HepG2 (cell line): ENCODE measurements at regions not wholly inside any gene's neighbourhood (a gene's known extent, or its start where the extent isn't known, plus 50 kb on each side); places are given as distances from the start of the nearest gene placed in this dataset.
"Not testable (repeated sequence)": the region's sequence is repeated elsewhere in the genome, so short reads cannot be mapped to it uniquely, and the experiment has no call there.

ENCODE experiments used
- ATAC-seq: fragments of 200-7000 bp; cut with Tn5 transposase; 3 replicates; pipeline ENCODE4 v1.9.1; 2020; ENCODE audit warnings: mild to moderate bottlenecking, moderate library complexity
- BruUV-seq: library from RNA; stranded (reverse); fragments of 400-500 nt; replicated peaks from 2 replicates; lab custom pipeline; 2021; lab: Mats Ljungman, UMichigan
- CTCF ChIA-PET: fragments of 300-600 bp; formaldehyde crosslinking; extraction: SDS; loops from one replicate; lab custom pipeline; 2021; ENCODE audit warnings: low total read pairs, inconsistent platforms, low intra/inter-chr PET ratio; lab: Yijun Ruan, JAX
- POLR2A ChIA-PET: fragments of 350-600 bp; sonication (Branson Sonifier 250); formaldehyde crosslinking; loops from one replicate; lab custom pipeline; 2020; ENCODE audit warnings: antibody characterized with exemption, inconsistent platforms; lab: Yijun Ruan, JAX
- DNase-seq: peaks from one replicate; pipeline ENCODE4 v3.0.0-alpha.2; 2015; ENCODE audit warnings: low spot score
- FAIRE-seq: peaks from 3 replicates; lab custom pipeline; 2011; peaks lifted over from hg19 to GRCh38; lab: Jason Lieb, UNC
- H2AFZ ChIP-seq: one replicate; pipeline ENCODE4 v1.6.1; 2011; ENCODE audit warnings: low read length, inconsistent platforms
- H3K27ac ChIP-seq: fragments of 300-600 bp; 3 replicates; pipeline ENCODE4 v1.8.0; 2011; ENCODE audit warnings: mixed run types, mild to moderate bottlenecking, mixed read lengths, low read length, inconsistent platforms; ENCODE audit not compliant: insufficient read depth; ENCODE audit errors: extremely low read length
- H3K27me3 ChIP-seq, 2 experiments: fragments of 200-600 bp in 1 of 2; 2 replicates in 1 of 2; 3 replicates in 1 of 2; pipeline versions ENCODE4 v1.6.0 to v1.8.0; 2011; ENCODE audit warnings: low read length in 2 of 2, mild to moderate bottlenecking in 2 of 2, moderate library complexity in 2 of 2, inconsistent platforms in 1 of 2; ENCODE audit not compliant: insufficient read depth in 2 of 2, control insufficient read depth in 1 of 2
- H3K36me3 ChIP-seq, 2 experiments: fragments of 200-600 bp in 1 of 2; replicated peaks in 1 of 2; 2 replicates in 1 of 2; 3 replicates in 1 of 2; pipeline versions ENCODE4 v1.5.1 to v1.8.0; 2011; ENCODE audit warnings: low read length in 2 of 2, inconsistent platforms in 1 of 2; ENCODE audit not compliant: insufficient read depth in 2 of 2, control insufficient read depth in 1 of 2
- H3K4me1 ChIP-seq: 2 replicates; pipeline ENCODE4 v1.5.1; 2012; ENCODE audit warnings: low read length, inconsistent platforms; ENCODE audit not compliant: insufficient read depth
- H3K4me2 ChIP-seq: 2 replicates; pipeline ENCODE4 v1.6.0; 2011; ENCODE audit warnings: low read depth, low read length, inconsistent platforms
- H3K4me3 ChIP-seq, 3 experiments: fragments of 200-600 bp in 1 of 3; sonication (generic), shearing (Covaris generic) in 1 of 3; replicated peaks in 1 of 3; 2 replicates each; pipeline ENCODE4 v1.5.1; 2011 to 2016; ENCODE audit warnings: low read length in 3 of 3, inconsistent platforms in 2 of 3, low read depth in 2 of 3, mild to moderate bottlenecking in 2 of 3, control low read depth in 1 of 3, mixed read lengths in 1 of 3; ENCODE audit not compliant: insufficient read depth in 1 of 3
- H3K79me2 ChIP-seq: one replicate; pipeline ENCODE4 v1.6.1; 2011; ENCODE audit warnings: low read length, inconsistent platforms; ENCODE audit not compliant: insufficient read depth
- H3K9ac ChIP-seq: 2 replicates; pipeline ENCODE4 v1.6.0; 2011; ENCODE audit warnings: mild to moderate bottlenecking, low read depth, low read length, inconsistent platforms; ENCODE audit not compliant: insufficient read depth
- H3K9me3 ChIP-seq: 2 replicates; pipeline ENCODE4 v1.5.1; 2012; ENCODE audit warnings: mild to moderate bottlenecking, low read length
- H4K20me1 ChIP-seq: 2 replicates; pipeline ENCODE4 v1.6.0; 2011; ENCODE audit warnings: inconsistent platforms, mild to moderate bottlenecking, low read length, moderate library complexity; ENCODE audit not compliant: insufficient read depth
- BHLHE40 ChIP-seq: IDR thresholded peaks from 2 replicates; pipeline ENCODE4 v1.6.1; 2011; ENCODE audit warnings: low read length, improper control_type of control experiment
- JARID2 ChIP-seq: sonication (generic); formaldehyde crosslinking; IDR thresholded peaks from 2 replicates; pipeline ENCODE4 v1.8.1; 2023; ENCODE audit warnings: missing genetic modification reagents, inconsistent platforms; ENCODE audit not compliant: insufficient replicate concordance
- NCOA5 ChIP-seq: sonication (generic); formaldehyde crosslinking; IDR thresholded peaks from 2 replicates; pipeline ENCODE4 v1.4.0; 2020; ENCODE audit warnings: missing genetic modification reagents
- PRDM4 ChIP-seq: sonication (generic); formaldehyde crosslinking; IDR thresholded peaks from 2 replicates; pipeline ENCODE4 v1.9.0; 2021; ENCODE audit warnings: missing genetic modification reagents, borderline replicate concordance
- ZNF460 ChIP-seq: sonication (generic); formaldehyde crosslinking; IDR thresholded peaks from 2 replicates; pipeline ENCODE4 v1.5.1; 2020; ENCODE audit warnings: missing genetic modification reagents, mild to moderate bottlenecking, borderline replicate concordance
- WGBS: methylation state at CpG from one replicate; pipeline ENCODE4 v1.1.6; 2017; ENCODE audit warnings: low lambda C conversion rate; 5-methylcytosine and 5-hydroxymethylcytosine counted together
- in situ Hi-C: cut with HindIII; loops from 2 replicates; pipeline ENCODE4 v1.10.0; 2017; ENCODE audit warnings: low pct_unique_long_range_greater_than_20kb; ENCODE audit not compliant: extremely low pct_ligation_motif_present
- intact Hi-C: fragments of 100-400 bp; cut with micrococcal nuclease; formaldehyde crosslinking; loops from one replicate; pipeline ENCODE4 v1.10.0; 2022; ENCODE audit not compliant: unreplicated experiment
- TF ChIP-seq, protein P1 (sequence below): IDR thresholded peaks from 2 replicates; pipeline ENCODE4 v1.6.1; 2012; ENCODE audit warnings: low read length, improper control_type of control experiment
- TF ChIP-seq, protein P2 (sequence below): sonication (generic); formaldehyde crosslinking; IDR thresholded peaks from 2 replicates; pipeline ENCODE4 v1.4.0; 2020; ENCODE audit warnings: missing genetic modification reagents

GRCh38 chr4:131764730-131765129 is 1384.4 kb upstream of the PCDH10 start:
- H3K9ac ChIP-seq = no peak overlapping the region
- H3K36me3 ChIP-seq = no peaks in the 10 kb centered on the region
- DNase-seq = no peak
- intact Hi-C loops (no loop called here), in situ Hi-C loops (no loop called here)
- H3K27ac ChIP-seq = no peak overlapping the region
- BruUV-seq = no TSS peak
- H4K20me1 ChIP-seq = no peaks in the 10 kb centered on the region
- no peak overlapping the region for H3K4me2 ChIP-seq
- H3K4me3 ChIP-seq = no peak overlapping the region
- ChIA-PET POLR2A (no interaction called here), CTCF (no interaction called here)
- no peaks in the 10 kb centered on the region for H3K4me1 ChIP-seq
- TF ChIP-seq, protein P1, sequence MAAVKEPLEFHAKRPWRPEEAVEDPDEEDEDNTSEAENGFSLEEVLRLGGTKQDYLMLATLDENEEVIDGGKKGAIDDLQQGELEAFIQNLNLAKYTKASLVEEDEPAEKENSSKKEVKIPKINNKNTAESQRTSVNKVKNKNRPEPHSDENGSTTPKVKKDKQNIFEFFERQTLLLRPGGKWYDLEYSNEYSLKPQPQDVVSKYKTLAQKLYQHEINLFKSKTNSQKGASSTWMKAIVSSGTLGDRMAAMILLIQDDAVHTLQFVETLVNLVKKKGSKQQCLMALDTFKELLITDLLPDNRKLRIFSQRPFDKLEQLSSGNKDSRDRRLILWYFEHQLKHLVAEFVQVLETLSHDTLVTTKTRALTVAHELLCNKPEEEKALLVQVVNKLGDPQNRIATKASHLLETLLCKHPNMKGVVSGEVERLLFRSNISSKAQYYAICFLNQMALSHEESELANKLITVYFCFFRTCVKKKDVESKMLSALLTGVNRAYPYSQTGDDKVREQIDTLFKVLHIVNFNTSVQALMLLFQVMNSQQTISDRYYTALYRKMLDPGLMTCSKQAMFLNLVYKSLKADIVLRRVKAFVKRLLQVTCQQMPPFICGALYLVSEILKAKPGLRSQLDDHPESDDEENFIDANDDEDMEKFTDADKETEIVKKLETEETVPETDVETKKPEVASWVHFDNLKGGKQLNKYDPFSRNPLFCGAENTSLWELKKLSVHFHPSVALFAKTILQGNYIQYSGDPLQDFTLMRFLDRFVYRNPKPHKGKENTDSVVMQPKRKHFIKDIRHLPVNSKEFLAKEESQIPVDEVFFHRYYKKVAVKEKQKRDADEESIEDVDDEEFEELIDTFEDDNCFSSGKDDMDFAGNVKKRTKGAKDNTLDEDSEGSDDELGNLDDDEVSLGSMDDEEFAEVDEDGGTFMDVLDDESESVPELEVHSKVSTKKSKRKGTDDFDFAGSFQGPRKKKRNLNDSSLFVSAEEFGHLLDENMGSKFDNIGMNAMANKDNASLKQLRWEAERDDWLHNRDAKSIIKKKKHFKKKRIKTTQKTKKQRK = no peak
- TF ChIP-seq PRDM4 (CRISPR knock-in tag) (no peak), BHLHE40 (no peak), JARID2 (no peak), ZNF460 (CRISPR knock-in tag) (no peak), NCOA5 (CRISPR knock-in tag) (no peak)
- TF ChIP-seq, protein P2, sequence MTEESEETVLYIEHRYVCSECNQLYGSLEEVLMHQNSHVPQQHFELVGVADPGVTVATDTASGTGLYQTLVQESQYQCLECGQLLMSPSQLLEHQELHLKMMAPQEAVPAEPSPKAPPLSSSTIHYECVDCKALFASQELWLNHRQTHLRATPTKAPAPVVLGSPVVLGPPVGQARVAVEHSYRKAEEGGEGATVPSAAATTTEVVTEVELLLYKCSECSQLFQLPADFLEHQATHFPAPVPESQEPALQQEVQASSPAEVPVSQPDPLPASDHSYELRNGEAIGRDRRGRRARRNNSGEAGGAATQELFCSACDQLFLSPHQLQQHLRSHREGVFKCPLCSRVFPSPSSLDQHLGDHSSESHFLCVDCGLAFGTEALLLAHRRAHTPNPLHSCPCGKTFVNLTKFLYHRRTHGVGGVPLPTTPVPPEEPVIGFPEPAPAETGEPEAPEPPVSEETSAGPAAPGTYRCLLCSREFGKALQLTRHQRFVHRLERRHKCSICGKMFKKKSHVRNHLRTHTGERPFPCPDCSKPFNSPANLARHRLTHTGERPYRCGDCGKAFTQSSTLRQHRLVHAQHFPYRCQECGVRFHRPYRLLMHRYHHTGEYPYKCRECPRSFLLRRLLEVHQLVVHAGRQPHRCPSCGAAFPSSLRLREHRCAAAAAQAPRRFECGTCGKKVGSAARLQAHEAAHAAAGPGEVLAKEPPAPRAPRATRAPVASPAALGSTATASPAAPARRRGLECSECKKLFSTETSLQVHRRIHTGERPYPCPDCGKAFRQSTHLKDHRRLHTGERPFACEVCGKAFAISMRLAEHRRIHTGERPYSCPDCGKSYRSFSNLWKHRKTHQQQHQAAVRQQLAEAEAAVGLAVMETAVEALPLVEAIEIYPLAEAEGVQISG (CRISPR knock-in tag) = no peak
- no peak for FAIRE-seq
- 74% methylated on average over 27 of the region's 28 CpGs for WGBS
- no peak for ATAC-seq
- H3K79me2 ChIP-seq = no peaks in the 10 kb centered on the region
- no peak overlapping the region for H2AFZ ChIP-seq
- no peaks in the 10 kb centered on the region for H3K27me3 ChIP-seq
- H3K9me3 ChIP-seq = peaks cover 8% of the 10 kb centered on the region; the same call in 1 of the 2 replicates

- H3K4me2 ChIP-seq, H2AFZ ChIP-seq, FAIRE-seq, H3K9me3 ChIP-seq, POLR2A ChIA-PET, H3K9ac ChIP-seq, CTCF ChIA-PET, H4K20me1 ChIP-seq, H3K4me1 ChIP-seq, DNase-seq, H3K27me3 ChIP-seq, H3K27ac ChIP-seq, H3K4me3 ChIP-seq, in situ Hi-C loops, intact Hi-C loops, H3K36me3 ChIP-seq, BruUV-seq, H3K79me2 ChIP-seq, ATAC-seq: not testable (repeated sequence)
- WGBS = 7% methylated on average over 3 of the region's 3 CpGs
Measured at GRCh38 chr4:131774382-131774781, 1374.7 kb upstream of the PCDH10 start.
